ENCODE measurements at regions not wholly inside any gene's neighbourhood (a gene's known extent, or its start where the extent isn't known, plus 50 kb on each side); places are given as distances from the start of the nearest gene placed in this dataset.

GRCh38 chr5:17326600-17327037 is 109.2 kb downstream of the BASP1 start:
- TF ChIP-seq POLR2A (IDR thresholded peaks at IDR 0.05) (no peak), CTCF (IDR thresholded peaks at IDR 0.05) (no peak)
- no peaks in the 10 kb centered on the region for H3K27me3 ChIP-seq
- intact Hi-C loops (cut with DNase I): no loop called here
- H3K9me3 ChIP-seq: no peaks in the 10 kb centered on the region
- 56 to 68% methylated on average over 4 of the region's 4 CpGs for WGBS, 2 donors
- no peak for DNase-seq
- H3K36me3 ChIP-seq: no peaks in the 10 kb centered on the region
- no peak overlapping the region for H3K27ac ChIP-seq
- H3K4me1 ChIP-seq: no peaks in the 10 kb centered on the region
- H3K4me3 ChIP-seq: no peak overlapping the region

- whole genome bisulfite sequencing, 2 donors: 65 to 68% methylated on average over 9 of the region's 9 CpGs
- Histone ChIP-seq H3K27ac (no peak overlapping the region), H3K36me3 (no peaks in the 10 kb centered on the region), H3K27me3 (no peaks in the 10 kb centered on the region), H3K9me3 (no peaks in the 10 kb centered on the region), H3K4me3 (no peak overlapping the region), H3K4me1 (no peaks in the 10 kb centered on the region)
- no peak for TF ChIP-seq POLR2A (IDR thresholded peaks at IDR 0.05)
- TF ChIP-seq CTCF (IDR thresholded peaks at IDR 0.05): no peak
- intact Hi-C loops (cut with DNase I): no loop called here
- no peak for DNase-seq
Measured at GRCh38 chr5:17327048-17327625, 109.7 kb downstream of the BASP1 start.

- WGBS, 2 donors: 92 to 96% methylated on average over 3 of the region's 3 CpGs
- Histone ChIP-seq H3K9me3 (no peaks in the 10 kb centered on the region), H3K4me3 (no peak overlapping the region), H3K4me1 (no peaks in the 10 kb centered on the region), H3K36me3 (no peaks in the 10 kb centered on the region), H3K27me3 (no peaks in the 10 kb centered on the region), H3K27ac (no peak overlapping the region)
- TF ChIP-seq POLR2A (IDR thresholded peaks at IDR 0.05): no peak
- TF ChIP-seq CTCF (IDR thresholded peaks at IDR 0.05): no peak
- intact Hi-C loops (cut with DNase I): no loop called here
- DNase-seq: no peak
Measured at GRCh38 chr5:17329571-17329970, 112.1 kb downstream of the BASP1 start.

GRCh38 chr5:17330386-17330785 is 113.0 kb downstream of the BASP1 start:
- TF ChIP-seq POLR2A (IDR thresholded peaks at IDR 0.05) (no peak), CTCF (IDR thresholded peaks at IDR 0.05) (no peak)
- 51 to 54% methylated on average over 2 of the region's 2 CpGs for WGBS, 2 donors
- Histone ChIP-seq H3K4me1 (no peaks in the 10 kb centered on the region), H3K36me3 (no peaks in the 10 kb centered on the region), H3K27ac (no peak overlapping the region), H3K27me3 (no peaks in the 10 kb centered on the region), H3K4me3 (no peak overlapping the region), H3K9me3 (no peaks in the 10 kb centered on the region)
- intact Hi-C loops (cut with DNase I): no loop called here
- DNase-seq: no peak

- H3K9me3 ChIP-seq: peaks cover 0 to under 1% (median 0%) of the 10 kb centered on the region in 3 donors
- intact Hi-C loops (cut with DNase I): no loop called here
- H3K4me1 ChIP-seq: no peaks in the 10 kb centered on the region
- no peak overlapping the region for H3K27ac ChIP-seq
- TF ChIP-seq POLR2A (IDR thresholded peaks at IDR 0.05) (no peak), CTCF (IDR thresholded peaks at IDR 0.05) (no peak)
- H3K4me3 ChIP-seq: no peak overlapping the region
- DNase-seq: no peak
- WGBS, 2 donors: 89 to 93% methylated on average over 4 of the region's 4 CpGs
- H3K27me3 ChIP-seq: no peaks in the 10 kb centered on the region
- no peaks in the 10 kb centered on the region for H3K36me3 ChIP-seq
Measured at GRCh38 chr5:17331651-17332050, 114.2 kb downstream of the BASP1 start.
